PFSK-1 (cell line): ENCODE measurements at regions not wholly inside any gene's neighbourhood (a gene's known extent, or its start where the extent isn't known, plus 50 kb on each side); places are given as distances from the start of the nearest gene placed in this dataset.

Experiments
- FOXP2 ChIP-seq: optimal IDR thresholded peaks from 2 replicates; pipeline ENCODE3; 2011; ENCODE audit warnings: borderline replicate concordance, control low read depth, inconsistent platforms; ENCODE audit not compliant: insufficient read depth; ENCODE audit errors: extremely low read length, extremely low read depth
- POLR2AphosphoS5 ChIP-seq: IDR thresholded peaks from 2 replicates; pipeline ENCODE4 v1.6.1; 2012; ENCODE audit warnings: low read depth, mild to moderate bottlenecking, control low read depth, low read length, moderate library complexity
- SIN3A ChIP-seq: IDR thresholded peaks from 2 replicates; pipeline ENCODE4 v1.6.1; 2012; ENCODE audit warnings: mild to moderate bottlenecking, low read length, moderate library complexity, borderline replicate concordance; ENCODE audit not compliant: insufficient read depth
- TAF1 ChIP-seq: IDR thresholded peaks from 2 replicates; pipeline ENCODE4 v1.6.1; 2012; ENCODE audit warnings: low read length, control low read depth, borderline replicate concordance; ENCODE audit not compliant: insufficient read depth
- TF ChIP-seq, protein P1 (sequence below), 2 experiments: IDR thresholded peaks; 2 replicates each; pipeline versions ENCODE4 v1.6.1 to v1.8.0; 2011 to 2012; ENCODE audit warnings: low read depth in 2 of 2, low read length in 2 of 2, control low read depth in 1 of 2, inconsistent platforms in 1 of 2, mild to moderate bottlenecking in 1 of 2, moderate library complexity in 1 of 2; ENCODE audit not compliant: insufficient read depth in 1 of 2

DNA sequence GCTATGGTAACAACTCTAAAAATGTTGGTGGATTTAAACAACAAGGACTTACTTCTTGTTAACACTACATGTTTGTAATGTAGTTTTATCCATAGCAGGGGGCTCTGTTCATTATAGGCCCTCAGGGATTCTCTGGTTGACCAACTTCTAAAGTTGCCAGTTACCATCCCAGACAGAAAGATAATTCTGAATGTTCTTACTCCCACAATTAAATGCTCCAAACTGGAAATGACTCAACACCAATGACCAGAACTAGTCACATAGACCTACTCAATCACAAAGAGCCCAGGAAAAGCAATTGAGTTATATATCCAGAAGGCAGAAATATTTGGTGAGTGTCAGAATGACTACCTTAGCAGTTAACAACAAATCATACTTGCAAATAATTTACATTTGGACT, 199.3 kb upstream of the UMPS start:
- TF ChIP-seq SIN3A (no peak), TAF1 (no peak), POLR2AphosphoS5 (no peak), FOXP2 (no peak)
- TF ChIP-seq, protein P1, sequence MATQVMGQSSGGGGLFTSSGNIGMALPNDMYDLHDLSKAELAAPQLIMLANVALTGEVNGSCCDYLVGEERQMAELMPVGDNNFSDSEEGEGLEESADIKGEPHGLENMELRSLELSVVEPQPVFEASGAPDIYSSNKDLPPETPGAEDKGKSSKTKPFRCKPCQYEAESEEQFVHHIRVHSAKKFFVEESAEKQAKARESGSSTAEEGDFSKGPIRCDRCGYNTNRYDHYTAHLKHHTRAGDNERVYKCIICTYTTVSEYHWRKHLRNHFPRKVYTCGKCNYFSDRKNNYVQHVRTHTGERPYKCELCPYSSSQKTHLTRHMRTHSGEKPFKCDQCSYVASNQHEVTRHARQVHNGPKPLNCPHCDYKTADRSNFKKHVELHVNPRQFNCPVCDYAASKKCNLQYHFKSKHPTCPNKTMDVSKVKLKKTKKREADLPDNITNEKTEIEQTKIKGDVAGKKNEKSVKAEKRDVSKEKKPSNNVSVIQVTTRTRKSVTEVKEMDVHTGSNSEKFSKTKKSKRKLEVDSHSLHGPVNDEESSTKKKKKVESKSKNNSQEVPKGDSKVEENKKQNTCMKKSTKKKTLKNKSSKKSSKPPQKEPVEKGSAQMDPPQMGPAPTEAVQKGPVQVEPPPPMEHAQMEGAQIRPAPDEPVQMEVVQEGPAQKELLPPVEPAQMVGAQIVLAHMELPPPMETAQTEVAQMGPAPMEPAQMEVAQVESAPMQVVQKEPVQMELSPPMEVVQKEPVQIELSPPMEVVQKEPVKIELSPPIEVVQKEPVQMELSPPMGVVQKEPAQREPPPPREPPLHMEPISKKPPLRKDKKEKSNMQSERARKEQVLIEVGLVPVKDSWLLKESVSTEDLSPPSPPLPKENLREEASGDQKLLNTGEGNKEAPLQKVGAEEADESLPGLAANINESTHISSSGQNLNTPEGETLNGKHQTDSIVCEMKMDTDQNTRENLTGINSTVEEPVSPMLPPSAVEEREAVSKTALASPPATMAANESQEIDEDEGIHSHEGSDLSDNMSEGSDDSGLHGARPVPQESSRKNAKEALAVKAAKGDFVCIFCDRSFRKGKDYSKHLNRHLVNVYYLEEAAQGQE (IDR thresholded peaks at IDR 0.05; ENCODE audit: insufficient read depth in 1 of 2, low read depth in 2 of 2, low read length in 2 of 2) = no peak

DNA sequence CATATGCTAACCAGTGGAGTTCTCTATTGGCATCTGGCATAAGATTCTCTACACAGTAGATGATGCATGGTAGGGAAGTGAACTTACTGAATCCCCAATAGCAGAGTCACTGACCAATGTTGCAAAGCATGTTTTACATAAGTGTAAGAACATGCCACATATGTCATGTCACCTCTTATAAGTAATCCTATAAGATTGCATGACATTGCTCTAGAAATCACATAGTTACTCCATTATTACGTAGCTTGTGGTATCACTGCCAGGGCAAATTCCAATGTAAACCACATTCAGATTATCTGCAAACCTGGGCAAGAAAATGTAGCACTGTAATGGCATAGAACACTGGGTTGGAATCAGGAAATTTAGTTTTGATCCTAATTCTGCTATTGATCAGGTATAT, 198.2 kb upstream of the UMPS start:
- TF ChIP-seq SIN3A = no peak

DNA sequence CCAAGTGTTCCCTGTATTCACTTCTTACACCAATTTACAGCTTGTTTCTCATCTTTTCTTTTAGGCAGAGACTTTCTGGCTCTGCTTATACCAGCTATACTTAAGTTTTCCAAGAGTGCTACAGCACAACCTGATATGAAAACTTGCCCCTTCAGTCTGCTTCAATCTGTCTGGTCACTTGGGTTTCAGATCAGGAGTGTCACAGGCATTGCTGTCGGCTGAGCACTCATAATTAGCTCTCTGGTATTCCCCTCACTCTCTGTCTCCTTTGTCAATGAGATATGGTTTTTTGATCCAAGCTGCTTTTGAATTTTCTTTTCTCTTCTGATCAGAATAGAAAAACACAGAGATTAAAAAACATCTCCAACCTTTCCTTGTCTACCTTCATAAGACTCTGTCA, 194.9 kb upstream of the UMPS start:
- TF ChIP-seq POLR2AphosphoS5 (no peak), FOXP2 (no peak), SIN3A (no peak), TAF1 (no peak)
- TF ChIP-seq, protein P1 (IDR thresholded peaks at IDR 0.05; ENCODE audit: insufficient read depth in 1 of 2, low read depth in 2 of 2, low read length in 2 of 2) = no peak

DNA sequence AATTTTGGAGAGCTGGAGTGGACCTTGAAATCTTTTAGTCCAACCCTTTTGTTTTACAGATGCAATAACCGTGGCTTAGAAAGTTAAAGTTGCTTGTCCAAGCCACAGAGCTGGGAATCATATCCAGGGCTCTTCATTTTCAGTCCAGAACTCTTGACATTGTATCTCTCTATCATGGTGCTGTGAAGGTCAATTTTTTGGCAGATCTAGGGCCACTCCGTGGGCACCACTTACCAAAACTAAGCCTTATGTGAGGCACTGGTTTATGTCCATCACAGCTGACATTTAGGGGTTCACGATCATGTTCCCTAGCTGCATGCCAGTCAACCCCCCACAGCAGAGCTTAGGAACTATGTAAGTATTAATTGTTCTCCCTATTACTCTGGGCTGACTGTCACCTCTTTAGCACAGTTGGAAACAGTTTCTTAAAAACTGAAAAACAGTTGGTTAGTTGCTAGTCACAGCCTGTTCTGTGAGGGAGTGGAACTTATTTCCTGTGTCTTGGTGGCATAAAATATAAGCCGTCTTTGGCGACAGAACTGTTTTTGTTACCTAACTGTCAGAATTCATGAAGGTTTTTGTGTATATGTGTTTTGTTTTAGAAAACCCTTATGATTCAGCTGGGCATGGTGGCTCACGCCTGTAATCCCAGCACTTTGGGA, 189.6 kb upstream of the UMPS start:
- TF ChIP-seq, protein P1 (IDR thresholded peaks at IDR 0.05; ENCODE audit: insufficient read depth in 1 of 2, low read depth in 2 of 2, low read length in 2 of 2) = no peak
- no peak for TF ChIP-seq TAF1
- TF ChIP-seq FOXP2 = no peak
- no peak for TF ChIP-seq POLR2AphosphoS5
- TF ChIP-seq SIN3A = no peak

DNA sequence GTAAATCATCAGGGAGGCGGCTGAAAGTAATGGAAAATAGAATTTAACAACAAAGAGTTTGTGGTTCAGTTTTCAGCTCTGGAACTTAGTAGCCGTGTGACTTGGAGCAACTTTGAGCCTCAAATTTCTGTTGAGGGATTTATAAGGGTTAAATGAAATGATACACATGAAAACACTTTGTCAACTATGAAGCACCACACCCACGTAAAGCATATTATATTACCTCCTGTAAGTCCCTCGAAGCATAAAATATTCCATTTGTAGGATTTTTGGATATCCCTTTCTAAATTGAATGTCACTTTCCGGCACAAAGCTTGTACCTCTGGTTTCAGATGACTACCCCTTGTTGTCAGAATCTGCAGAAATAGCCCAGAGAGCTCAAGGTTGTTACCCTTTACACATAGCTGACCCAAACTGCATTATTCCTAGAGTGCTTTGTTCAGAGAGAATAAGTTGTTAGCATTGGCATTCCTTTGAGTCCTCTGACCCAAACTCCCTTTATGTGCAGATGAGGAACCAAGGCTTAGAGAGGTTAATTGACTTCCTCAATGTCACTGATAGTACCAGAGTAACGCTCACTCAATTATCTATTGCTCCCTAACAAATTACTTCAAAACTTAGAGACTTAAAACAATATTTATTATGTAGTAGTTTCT, 187.9 kb upstream of the UMPS start:
- TF ChIP-seq POLR2AphosphoS5 (no peak), SIN3A (no peak), TAF1 (no peak), FOXP2 (no peak)
- TF ChIP-seq, protein P1 (IDR thresholded peaks at IDR 0.05; ENCODE audit: insufficient read depth in 1 of 2, low read depth in 2 of 2, low read length in 2 of 2) = no peak
